ENCODE measurements at regions not wholly inside any gene's neighbourhood (a gene's known extent, or its start where the extent isn't known, plus 50 kb on each side); places are given as distances from the start of the nearest gene placed in this dataset.

DNA sequence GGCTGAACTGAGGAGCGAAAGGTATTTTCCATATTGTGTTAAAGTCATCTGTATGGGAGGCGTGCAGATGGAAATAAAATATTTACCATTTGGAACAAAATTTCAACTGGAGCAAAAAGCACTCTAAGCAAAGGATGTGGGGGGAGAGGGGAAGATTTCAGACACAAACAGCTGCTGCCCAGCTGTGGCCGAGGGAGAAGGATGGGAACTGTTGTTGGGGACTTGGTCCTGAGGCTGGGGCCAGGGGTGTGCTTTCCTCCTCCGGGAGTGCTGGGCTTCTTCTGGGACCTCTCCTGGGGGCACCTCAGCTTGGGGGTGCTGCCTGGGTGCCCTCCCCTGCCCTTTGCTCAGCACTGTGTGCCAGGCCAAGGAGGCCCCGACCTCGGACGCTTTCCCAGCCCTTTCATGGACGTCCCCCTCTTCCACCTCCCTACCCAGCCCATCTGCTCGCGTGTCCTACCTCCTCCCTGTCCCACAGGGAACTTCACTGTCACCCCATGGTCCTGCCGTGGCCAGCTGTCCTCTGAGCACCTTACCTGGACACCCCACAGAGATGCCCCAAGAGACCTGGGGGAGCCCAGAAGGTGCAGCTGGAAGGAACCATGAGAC is 101.9 kb upstream of the COL5A1 start:
- TF ChIP-seq, protein P1, sequence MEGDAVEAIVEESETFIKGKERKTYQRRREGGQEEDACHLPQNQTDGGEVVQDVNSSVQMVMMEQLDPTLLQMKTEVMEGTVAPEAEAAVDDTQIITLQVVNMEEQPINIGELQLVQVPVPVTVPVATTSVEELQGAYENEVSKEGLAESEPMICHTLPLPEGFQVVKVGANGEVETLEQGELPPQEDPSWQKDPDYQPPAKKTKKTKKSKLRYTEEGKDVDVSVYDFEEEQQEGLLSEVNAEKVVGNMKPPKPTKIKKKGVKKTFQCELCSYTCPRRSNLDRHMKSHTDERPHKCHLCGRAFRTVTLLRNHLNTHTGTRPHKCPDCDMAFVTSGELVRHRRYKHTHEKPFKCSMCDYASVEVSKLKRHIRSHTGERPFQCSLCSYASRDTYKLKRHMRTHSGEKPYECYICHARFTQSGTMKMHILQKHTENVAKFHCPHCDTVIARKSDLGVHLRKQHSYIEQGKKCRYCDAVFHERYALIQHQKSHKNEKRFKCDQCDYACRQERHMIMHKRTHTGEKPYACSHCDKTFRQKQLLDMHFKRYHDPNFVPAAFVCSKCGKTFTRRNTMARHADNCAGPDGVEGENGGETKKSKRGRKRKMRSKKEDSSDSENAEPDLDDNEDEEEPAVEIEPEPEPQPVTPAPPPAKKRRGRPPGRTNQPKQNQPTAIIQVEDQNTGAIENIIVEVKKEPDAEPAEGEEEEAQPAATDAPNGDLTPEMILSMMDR (conservative IDR thresholded peaks at IDR 0.05; ENCODE audit: low read length): no peak
- TF ChIP-seq EZH2phosphoT487 (IDR thresholded peaks at IDR 0.05; ENCODE audit: borderline replicate concordance): no peak
